ENCODE measurements at regions not wholly inside any gene's neighbourhood (a gene's known extent, or its start where the extent isn't known, plus 50 kb on each side); places are given as distances from the start of the nearest gene placed in this dataset.

DNA sequence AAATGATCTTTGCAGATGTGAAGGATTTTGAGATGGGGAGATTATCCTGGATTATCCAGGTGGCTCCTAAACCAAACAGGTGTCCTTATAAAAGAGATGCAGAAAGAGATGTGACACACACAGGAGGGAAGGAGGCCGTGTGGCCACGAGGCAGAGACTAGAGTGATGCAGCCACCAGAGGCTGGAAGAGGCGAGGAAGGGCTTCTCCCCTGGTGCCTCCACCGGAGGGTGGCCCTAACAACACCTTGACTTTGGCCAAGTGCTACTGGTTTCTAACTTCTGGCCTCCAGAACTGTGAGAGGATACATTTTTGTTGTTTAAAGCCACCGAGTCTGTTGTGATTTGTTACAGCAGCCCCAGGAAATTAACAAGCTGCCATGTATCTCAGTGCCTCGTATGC is 127.1 kb downstream of the ASB7 start:
- H3K36me3 ChIP-seq (ENCODE audit: control insufficient read depth in 2 of 2, insufficient read depth in 2 of 2, low read length in 1 of 2): no peaks in the 10 kb centered on the region
- SMC1A ChIA-PET (ENCODE audit: uncharacterized antibody, unreplicated experiment): no interaction called here
- no peak overlapping the region for H3K9ac ChIP-seq (ENCODE audit: control insufficient read depth, insufficient read depth, low read length)
- POLR2A ChIA-PET: no interaction called here
- no peak for DNase-seq (ENCODE audit: low read depth, low spot score)
- intact Hi-C loops (cut with micrococcal nuclease; ENCODE audit: unreplicated experiment): no loop called here
- CTCF ChIA-PET: no interaction called here
- no TSS peak for BruUV-seq (replicated peaks)
- no peak for TF ChIP-seq RB1 (IDR thresholded peaks at IDR 0.05; ENCODE audit: borderline replicate concordance)
- TF ChIP-seq CBFB (IDR thresholded peaks at IDR 0.05; ENCODE audit: low read depth): no peak
- no peak for TF ChIP-seq SMC3 (IDR thresholded peaks at IDR 0.05; ENCODE audit: borderline replicate concordance, low read length)
- no peak for TF ChIP-seq NFIC (IDR thresholded peaks at IDR 0.05; ENCODE audit: low read depth, low read length)
- no peak for TF ChIP-seq NR2C1 (IDR thresholded peaks at IDR 0.05)
- TF ChIP-seq SMAD1 (IDR thresholded peaks at IDR 0.05; ENCODE audit: low read depth, partially characterized antibody): no peak
- TF ChIP-seq, protein P1, sequence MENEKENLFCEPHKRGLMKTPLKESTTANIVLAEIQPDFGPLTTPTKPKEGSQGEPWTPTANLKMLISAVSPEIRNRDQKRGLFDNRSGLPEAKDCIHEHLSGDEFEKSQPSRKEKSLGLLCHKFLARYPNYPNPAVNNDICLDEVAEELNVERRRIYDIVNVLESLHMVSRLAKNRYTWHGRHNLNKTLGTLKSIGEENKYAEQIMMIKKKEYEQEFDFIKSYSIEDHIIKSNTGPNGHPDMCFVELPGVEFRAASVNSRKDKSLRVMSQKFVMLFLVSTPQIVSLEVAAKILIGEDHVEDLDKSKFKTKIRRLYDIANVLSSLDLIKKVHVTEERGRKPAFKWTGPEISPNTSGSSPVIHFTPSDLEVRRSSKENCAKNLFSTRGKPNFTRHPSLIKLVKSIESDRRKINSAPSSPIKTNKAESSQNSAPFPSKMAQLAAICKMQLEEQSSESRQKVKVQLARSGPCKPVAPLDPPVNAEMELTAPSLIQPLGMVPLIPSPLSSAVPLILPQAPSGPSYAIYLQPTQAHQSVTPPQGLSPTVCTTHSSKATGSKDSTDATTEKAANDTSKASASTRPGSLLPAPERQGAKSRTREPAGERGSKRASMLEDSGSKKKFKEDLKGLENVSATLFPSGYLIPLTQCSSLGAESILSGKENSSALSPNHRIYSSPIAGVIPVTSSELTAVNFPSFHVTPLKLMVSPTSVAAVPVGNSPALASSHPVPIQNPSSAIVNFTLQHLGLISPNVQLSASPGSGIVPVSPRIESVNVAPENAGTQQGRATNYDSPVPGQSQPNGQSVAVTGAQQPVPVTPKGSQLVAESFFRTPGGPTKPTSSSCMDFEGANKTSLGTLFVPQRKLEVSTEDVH (IDR thresholded peaks at IDR 0.05; ENCODE audit: low read depth, partially characterized antibody): no peak
- no peak for TF ChIP-seq ZNF217 (IDR thresholded peaks at IDR 0.05)
- no peak for TF ChIP-seq FOS (IDR thresholded peaks at IDR 0.05; ENCODE audit: borderline replicate concordance, extremely low read depth, insufficient read length)
- TF ChIP-seq ZNF384 (IDR thresholded peaks at IDR 0.05; ENCODE audit: borderline replicate concordance, low read depth, low read length): no peak
- no peak for TF ChIP-seq BHLHE40 (IDR thresholded peaks at IDR 0.05; ENCODE audit: borderline replicate concordance in 1 of 2, low read depth in 2 of 2, low read length in 1 of 2)
- no peak for TF ChIP-seq RBBP5 (conservative IDR thresholded peaks at IDR 0.05)
- TF ChIP-seq, protein P2, sequence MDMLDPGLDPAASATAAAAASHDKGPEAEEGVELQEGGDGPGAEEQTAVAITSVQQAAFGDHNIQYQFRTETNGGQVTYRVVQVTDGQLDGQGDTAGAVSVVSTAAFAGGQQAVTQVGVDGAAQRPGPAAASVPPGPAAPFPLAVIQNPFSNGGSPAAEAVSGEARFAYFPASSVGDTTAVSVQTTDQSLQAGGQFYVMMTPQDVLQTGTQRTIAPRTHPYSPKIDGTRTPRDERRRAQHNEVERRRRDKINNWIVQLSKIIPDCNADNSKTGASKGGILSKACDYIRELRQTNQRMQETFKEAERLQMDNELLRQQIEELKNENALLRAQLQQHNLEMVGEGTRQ (IDR thresholded peaks at IDR 0.05; ENCODE audit: borderline replicate concordance, low read depth, low read length): no peak
- 26% methylated on average over 6 of the region's 6 CpGs for WGBS (ENCODE audit: insufficient coverage, insufficient replicate concordance, low lambda C conversion rate, missing lambda C conversion rate)
- no peaks in the 10 kb centered on the region for H3K79me2 ChIP-seq (ENCODE audit: control insufficient read depth, insufficient read depth, low read length)
- no peak overlapping the region for H3K4me3 ChIP-seq
- ATAC-seq: no peak
- H3K4me1 ChIP-seq (ENCODE audit: control insufficient read depth, insufficient read depth, low read length): no peaks in the 10 kb centered on the region
- in situ Hi-C loops (cut with MboI): no loop called here
- no peak overlapping the region for H2AFZ ChIP-seq (ENCODE audit: control insufficient read depth, low read depth, low read length)
- H4K20me1 ChIP-seq (ENCODE audit: control insufficient read depth, insufficient read depth): no peaks in the 10 kb centered on the region
- H3K27me3 ChIP-seq (replicated peaks in 1 of 2; ENCODE audit: control insufficient read depth in 2 of 2, insufficient read depth in 2 of 2, low read length in 1 of 2): peaks cover 0 to 4% of the 10 kb centered on the region in 2 experiments; a peak in 1 of 4 replicates
- no peak overlapping the region for H3K27ac ChIP-seq (ENCODE audit: control insufficient read depth, insufficient read depth)
- RAD21 ChIA-PET (ENCODE audit: unreplicated experiment): no interaction called here
- no peak overlapping the region for H3K4me2 ChIP-seq (ENCODE audit: control insufficient read depth, insufficient read depth)
- FAIRE-seq: no peak
- H3K9me3 ChIP-seq (replicated peaks; ENCODE audit: control insufficient read depth, insufficient read depth, low read length): peaks cover 2% of the 10 kb centered on the region; the same call in 1 of the 3 replicates

All from GM12878 (cell line).